ENCODE measurements at regions not wholly inside any gene's neighbourhood (a gene's known extent, or its start where the extent isn't known, plus 50 kb on each side); places are given as distances from the start of the nearest gene placed in this dataset.

DNA sequence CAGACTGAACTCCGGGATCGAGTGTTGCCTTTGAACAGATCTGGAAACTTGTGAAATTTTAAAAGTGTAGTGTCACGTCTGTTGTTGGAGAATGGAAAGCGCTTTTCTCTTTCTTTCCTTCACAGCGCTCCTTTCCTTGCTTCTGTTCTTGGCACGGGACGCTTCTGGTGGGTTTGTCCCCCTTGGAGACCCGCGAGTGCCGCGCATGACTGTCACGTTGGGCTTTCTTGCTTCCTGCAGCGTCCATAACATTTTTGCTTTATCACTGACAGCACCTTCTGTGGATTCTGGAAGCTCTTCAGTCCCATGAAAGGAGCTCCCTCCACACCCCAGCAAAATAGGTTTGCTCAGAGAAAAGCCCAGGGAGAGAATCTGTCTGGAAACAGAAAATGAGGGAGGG is 193.0 kb upstream of the TMEM132C start:
- TF ChIP-seq POLR2A (IDR thresholded peaks at IDR 0.05; ENCODE audit: low read depth, low read length) (no peak), GATA2 (IDR thresholded peaks at IDR 0.05; ENCODE audit: insufficient read depth, insufficient read length, low read depth, low read length) (no peak)
- TF ChIP-seq, protein P1, sequence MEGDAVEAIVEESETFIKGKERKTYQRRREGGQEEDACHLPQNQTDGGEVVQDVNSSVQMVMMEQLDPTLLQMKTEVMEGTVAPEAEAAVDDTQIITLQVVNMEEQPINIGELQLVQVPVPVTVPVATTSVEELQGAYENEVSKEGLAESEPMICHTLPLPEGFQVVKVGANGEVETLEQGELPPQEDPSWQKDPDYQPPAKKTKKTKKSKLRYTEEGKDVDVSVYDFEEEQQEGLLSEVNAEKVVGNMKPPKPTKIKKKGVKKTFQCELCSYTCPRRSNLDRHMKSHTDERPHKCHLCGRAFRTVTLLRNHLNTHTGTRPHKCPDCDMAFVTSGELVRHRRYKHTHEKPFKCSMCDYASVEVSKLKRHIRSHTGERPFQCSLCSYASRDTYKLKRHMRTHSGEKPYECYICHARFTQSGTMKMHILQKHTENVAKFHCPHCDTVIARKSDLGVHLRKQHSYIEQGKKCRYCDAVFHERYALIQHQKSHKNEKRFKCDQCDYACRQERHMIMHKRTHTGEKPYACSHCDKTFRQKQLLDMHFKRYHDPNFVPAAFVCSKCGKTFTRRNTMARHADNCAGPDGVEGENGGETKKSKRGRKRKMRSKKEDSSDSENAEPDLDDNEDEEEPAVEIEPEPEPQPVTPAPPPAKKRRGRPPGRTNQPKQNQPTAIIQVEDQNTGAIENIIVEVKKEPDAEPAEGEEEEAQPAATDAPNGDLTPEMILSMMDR (IDR thresholded peaks at IDR 0.05; ENCODE audit: extremely low read depth in 1 of 2, insufficient read depth in 1 of 2, low read depth in 1 of 2, low read length in 2 of 2) = no peak

All from endothelial cell of umbilical vein (primary cell).